ENCODE measurements at regions not wholly inside any gene's neighbourhood (a gene's known extent, or its start where the extent isn't known, plus 50 kb on each side); places are given as distances from the start of the nearest gene placed in this dataset.

DNA sequence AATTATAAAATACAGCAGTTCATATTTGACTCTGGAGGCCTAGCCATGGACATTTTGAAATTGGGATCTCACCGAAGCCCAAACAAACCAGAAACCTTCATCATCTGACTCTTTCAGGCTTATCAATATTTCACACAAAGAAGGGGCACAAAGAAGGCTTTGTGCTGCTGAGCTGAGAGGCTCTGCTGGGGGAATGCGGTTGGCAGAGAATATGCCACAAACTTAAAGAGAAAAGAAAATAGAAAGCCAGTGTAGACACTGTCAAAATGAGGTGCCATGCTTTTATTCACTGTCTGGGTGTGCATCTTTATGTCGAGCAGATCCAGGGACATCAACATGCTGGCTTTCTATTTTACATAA, 162.6 kb downstream of the QPCT start:
- no peaks in the 10 kb centered on the region for H3K4me1 ChIP-seq (ENCODE audit: insufficient read depth, low read length, severe bottlenecking)
- no peak overlapping the region for H2AFZ ChIP-seq (ENCODE audit: low read length)
- H3F3A ChIP-seq (ENCODE audit: insufficient read depth, low read length) = no peaks in the 10 kb centered on the region
- H3K36me3 ChIP-seq (ENCODE audit: insufficient read depth, low read length) = no peaks in the 10 kb centered on the region
- H4K20me1 ChIP-seq (ENCODE audit: insufficient read depth, low read length) = no peaks in the 10 kb centered on the region
- TF ChIP-seq CTCF (IDR thresholded peaks at IDR 0.05; ENCODE audit: low read length) (no peak), EZH2 (IDR thresholded peaks at IDR 0.05; ENCODE audit: borderline replicate concordance, low read length) (no peak)
- no peaks in the 10 kb centered on the region for H3K27me3 ChIP-seq (ENCODE audit: insufficient read depth, low read length)
- H3K79me2 ChIP-seq (ENCODE audit: insufficient read depth, low read length) = no peaks in the 10 kb centered on the region
- no peak overlapping the region for H3K9ac ChIP-seq (ENCODE audit: low read length)
- no peak overlapping the region for H3K4me3 ChIP-seq (ENCODE audit: low read depth, low read length, poor library complexity, severe bottlenecking)
- no peak overlapping the region for H3K4me2 ChIP-seq (ENCODE audit: low read length)
- no peaks in the 10 kb centered on the region for H3K9me2 ChIP-seq (ENCODE audit: low read depth, low read length)
- H3K27ac ChIP-seq (ENCODE audit: low read depth, low read length, poor library complexity, severe bottlenecking) = no peak overlapping the region
- no peaks in the 10 kb centered on the region for H3K9me3 ChIP-seq (ENCODE audit: low read length)

GRCh38 chr2:37507703-37508102, 163.3 kb downstream of the QPCT start:
- Histone ChIP-seq H3K79me2 (ENCODE audit: insufficient read depth, low read length) (no peaks in the 10 kb centered on the region), H3K27me3 (ENCODE audit: insufficient read depth, low read length) (no peaks in the 10 kb centered on the region), H3F3A (ENCODE audit: insufficient read depth, low read length) (no peaks in the 10 kb centered on the region), H3K27ac (ENCODE audit: low read depth, low read length, poor library complexity, severe bottlenecking) (no peak overlapping the region), H3K36me3 (ENCODE audit: insufficient read depth, low read length) (no peaks in the 10 kb centered on the region), H3K4me2 (ENCODE audit: low read length) (no peak overlapping the region), H3K4me1 (ENCODE audit: insufficient read depth, low read length, severe bottlenecking) (no peaks in the 10 kb centered on the region), H4K20me1 (ENCODE audit: insufficient read depth, low read length) (no peaks in the 10 kb centered on the region), H2AFZ (ENCODE audit: low read length) (no peak overlapping the region), H3K9me2 (ENCODE audit: low read depth, low read length) (no peaks in the 10 kb centered on the region), H3K9me3 (ENCODE audit: low read length) (no peaks in the 10 kb centered on the region), H3K9ac (ENCODE audit: low read length) (no peak overlapping the region), H3K4me3 (ENCODE audit: low read depth, low read length, poor library complexity, severe bottlenecking) (no peak overlapping the region)
- TF ChIP-seq EZH2 (IDR thresholded peaks at IDR 0.05; ENCODE audit: borderline replicate concordance, low read length) (no peak), CTCF (IDR thresholded peaks at IDR 0.05; ENCODE audit: low read length) (no peak)

- Histone ChIP-seq H3K9ac (ENCODE audit: low read length) (no peak overlapping the region), H3K9me2 (ENCODE audit: low read depth, low read length) (no peaks in the 10 kb centered on the region), H4K20me1 (ENCODE audit: insufficient read depth, low read length) (no peaks in the 10 kb centered on the region)
These were observed 158.5 kb downstream of the CDC42EP3 start for GRCh38 chr2:37512971-37513370.

More at GRCh38 chr2:37512971-37513370, 158.5 kb downstream of the CDC42EP3 start:
- no peak for TF ChIP-seq CTCF (IDR thresholded peaks at IDR 0.05; ENCODE audit: low read length)
- no peak for TF ChIP-seq EZH2 (IDR thresholded peaks at IDR 0.05; ENCODE audit: borderline replicate concordance, low read length)
- Histone ChIP-seq H3K4me3 (ENCODE audit: low read depth, low read length, poor library complexity, severe bottlenecking) (no peak overlapping the region), H3K27ac (ENCODE audit: low read depth, low read length, poor library complexity, severe bottlenecking) (no peak overlapping the region), H3K9me3 (ENCODE audit: low read length) (no peaks in the 10 kb centered on the region), H3K36me3 (ENCODE audit: insufficient read depth, low read length) (no peaks in the 10 kb centered on the region), H3F3A (ENCODE audit: insufficient read depth, low read length) (no peaks in the 10 kb centered on the region), H3K4me2 (ENCODE audit: low read length) (no peak overlapping the region), H3K27me3 (ENCODE audit: insufficient read depth, low read length) (no peaks in the 10 kb centered on the region), H3K4me1 (ENCODE audit: insufficient read depth, low read length, severe bottlenecking) (no peaks in the 10 kb centered on the region), H2AFZ (ENCODE audit: low read length) (no peak overlapping the region), H3K79me2 (ENCODE audit: insufficient read depth, low read length) (no peaks in the 10 kb centered on the region)
